ENCODE measurements at regions not wholly inside any gene's neighbourhood (a gene's known extent, or its start where the extent isn't known, plus 50 kb on each side); places are given as distances from the start of the nearest gene placed in this dataset.
A peak's percentile ranks its signal among the peaks of the same experiment; 100 is the strongest.

DNA sequence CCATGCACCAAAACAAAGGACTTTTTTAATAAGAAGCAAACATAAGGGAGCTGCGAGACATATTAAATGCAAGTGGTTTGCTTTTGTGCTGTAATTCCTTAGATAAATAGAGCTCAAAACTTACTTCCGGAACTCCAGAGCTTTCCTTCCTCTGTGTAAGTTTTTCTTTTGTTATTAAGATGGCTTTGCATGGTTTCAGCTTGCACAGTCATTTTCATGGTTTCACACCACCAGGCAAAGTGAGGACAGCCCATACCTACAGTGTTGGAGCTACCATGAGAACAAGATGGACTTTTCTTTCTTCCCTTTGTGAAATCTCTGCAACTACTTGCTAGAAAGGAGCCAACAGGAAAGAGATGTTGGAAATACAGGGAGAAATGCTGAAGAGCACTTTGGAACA is 368.0 kb downstream of the SETD4 start:
- DNase-seq (ENCODE audit: low read depth) = no peak

- DNase-seq (ENCODE audit: low read depth) = no peak
Measured at GRCh38 chr21:35690436-35690835, 369.9 kb downstream of the SETD4 start.

GRCh38 chr21:35686156-35686555 is 374.2 kb downstream of the SETD4 start:
- no peak for DNase-seq (ENCODE audit: low read depth)

DNA sequence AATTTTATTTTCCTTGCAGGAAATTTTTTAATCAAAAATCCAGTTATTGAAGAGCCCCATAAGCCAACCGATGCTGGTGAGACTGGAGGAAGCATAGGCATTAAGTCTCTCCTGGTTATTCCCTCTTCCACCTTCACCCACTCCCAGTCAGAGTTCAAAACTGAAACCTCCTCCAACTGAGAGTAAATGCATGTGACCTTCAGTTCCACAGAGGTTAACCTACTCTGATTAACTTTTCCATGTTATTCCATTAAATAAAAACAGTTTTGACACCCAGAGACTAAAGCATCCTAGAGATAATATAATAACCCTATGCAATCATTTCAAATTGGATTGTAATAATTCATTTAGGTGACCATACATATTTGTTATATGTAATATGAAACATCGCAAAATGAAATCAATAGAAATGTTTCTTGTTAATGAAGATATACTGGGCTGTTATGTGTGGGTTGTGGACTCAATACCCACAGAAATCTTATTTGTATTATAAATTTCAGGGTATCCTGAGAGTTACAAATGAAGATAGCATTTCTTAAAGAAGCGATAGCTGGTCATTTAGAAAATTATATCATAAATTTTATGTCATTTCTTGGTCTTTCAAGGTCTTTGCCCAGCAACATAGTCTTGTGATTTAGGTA is 376.5 kb downstream of the SETD4 start:
- DNase-seq (ENCODE audit: low read depth) = no peak

DNA sequence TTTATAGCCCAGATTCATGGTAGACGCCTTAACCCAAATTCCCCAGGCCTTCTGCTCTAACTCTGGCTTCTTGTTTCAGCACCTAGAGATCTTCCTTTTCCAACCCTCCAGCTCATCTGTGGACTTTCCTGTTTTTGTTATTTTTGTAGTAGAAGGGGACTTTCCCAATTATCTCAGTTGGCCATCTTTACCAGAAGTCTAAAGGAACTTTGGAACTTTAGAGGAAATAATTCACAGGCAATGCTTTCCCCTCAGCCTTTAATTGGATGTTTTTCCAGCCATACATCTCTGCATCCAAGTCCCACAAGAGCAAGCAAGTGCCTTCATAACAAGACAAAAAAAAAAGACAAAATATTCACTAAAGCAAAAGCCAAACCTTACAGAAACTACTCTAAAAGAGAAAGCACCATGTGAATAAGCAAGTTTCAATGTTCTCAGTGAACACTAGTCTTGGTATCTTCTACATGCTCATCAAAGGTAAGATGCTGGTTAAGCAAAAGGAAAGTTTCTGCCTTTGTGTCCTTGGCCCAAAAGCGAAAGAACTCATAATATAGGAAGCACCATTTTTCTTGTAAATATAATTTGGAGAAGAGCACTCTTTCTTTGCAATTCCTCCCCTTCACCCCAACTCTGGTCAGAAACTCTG is 377.3 kb downstream of the SETD4 start:
- no peak for DNase-seq (ENCODE audit: low read depth)

GRCh38 chr21:35681946-35682345 is 378.4 kb downstream of the SETD4 start:
- no peak for DNase-seq (ENCODE audit: low read depth)

DNA sequence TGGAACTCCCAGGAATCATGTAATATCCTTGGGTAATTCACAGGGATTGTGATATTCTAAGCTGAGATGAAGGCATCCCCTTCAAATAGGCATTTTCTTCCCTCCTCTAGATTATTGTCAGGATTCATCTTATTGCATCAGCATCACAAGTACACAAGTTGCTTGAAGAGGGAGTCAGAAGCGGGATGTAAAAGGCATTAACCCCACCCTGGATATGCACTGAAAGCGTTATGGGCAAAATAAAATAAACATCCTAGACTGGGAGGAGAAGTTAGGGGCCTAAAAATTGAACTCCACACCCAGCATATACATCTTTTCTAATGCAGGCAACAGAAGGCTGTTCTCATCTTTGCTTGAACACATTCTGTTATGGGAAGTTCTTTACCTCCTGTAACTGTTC is 381.2 kb downstream of the SETD4 start:
- DNase-seq (ENCODE audit: low read depth) = no peak

GRCh38 chr21:35678393-35678792 is 381.9 kb downstream of the SETD4 start:
- no peak for DNase-seq (ENCODE audit: low read depth)

DNA sequence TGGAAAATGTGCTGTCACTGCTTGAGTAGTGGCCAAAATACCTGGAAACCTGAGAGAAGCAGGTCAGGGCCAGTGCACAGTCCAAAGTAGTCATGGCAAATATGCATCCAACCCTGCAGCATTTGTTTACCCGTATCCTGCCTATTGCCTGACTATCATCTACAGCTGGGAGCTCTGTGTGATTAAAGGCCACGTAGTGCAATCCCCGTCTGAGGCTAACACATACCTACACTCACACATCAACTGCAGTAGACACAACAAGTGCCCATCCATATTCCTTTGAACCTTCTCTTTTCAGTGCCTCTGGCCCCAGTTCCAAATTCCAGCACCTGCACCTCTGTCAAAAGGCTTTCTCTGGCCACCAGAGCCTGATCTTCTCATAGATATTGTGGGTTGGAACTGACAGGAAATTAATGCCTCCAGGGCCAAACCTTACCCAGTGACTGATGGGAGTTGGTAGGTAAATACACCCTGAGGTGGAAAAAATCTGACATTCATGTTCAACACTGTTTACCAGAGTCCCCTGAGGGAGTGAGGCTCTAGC is 383.0 kb downstream of the SETD4 start:
- no peak for DNase-seq (ENCODE audit: low read depth)

- DNase-seq (ENCODE audit: low read depth) = no peak
Measured at GRCh38 chr21:35674895-35675470, 385.3 kb downstream of the SETD4 start.

DNA sequence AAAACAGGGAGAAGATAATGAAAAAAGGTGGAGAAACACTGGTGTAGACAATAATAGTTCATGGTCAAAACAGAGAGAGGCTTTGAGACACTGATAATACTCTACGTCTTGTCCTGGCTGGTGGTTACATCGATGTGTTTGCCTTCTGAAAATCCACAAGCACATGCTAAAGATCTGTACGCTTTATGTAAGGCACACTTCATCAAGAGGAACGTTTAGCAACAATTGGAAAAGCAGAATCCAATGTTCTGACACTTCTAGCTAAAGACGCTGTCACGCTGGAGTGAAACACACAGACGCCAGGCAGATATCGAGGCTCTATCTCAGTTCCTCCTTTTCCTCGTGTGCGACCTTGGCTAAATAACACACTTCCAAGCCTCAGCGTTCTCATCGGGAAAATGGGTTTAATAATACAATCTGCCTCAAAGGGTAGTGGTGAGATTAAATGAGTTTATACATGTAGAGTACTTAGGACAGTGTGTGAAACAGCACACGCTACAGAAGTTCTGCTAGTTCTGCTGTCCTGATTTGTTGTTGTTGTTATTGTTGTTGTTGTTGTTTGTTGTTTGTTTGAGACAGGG is 386.1 kb downstream of the SETD4 start:
- no peak for DNase-seq (ENCODE audit: low read depth)

DNA sequence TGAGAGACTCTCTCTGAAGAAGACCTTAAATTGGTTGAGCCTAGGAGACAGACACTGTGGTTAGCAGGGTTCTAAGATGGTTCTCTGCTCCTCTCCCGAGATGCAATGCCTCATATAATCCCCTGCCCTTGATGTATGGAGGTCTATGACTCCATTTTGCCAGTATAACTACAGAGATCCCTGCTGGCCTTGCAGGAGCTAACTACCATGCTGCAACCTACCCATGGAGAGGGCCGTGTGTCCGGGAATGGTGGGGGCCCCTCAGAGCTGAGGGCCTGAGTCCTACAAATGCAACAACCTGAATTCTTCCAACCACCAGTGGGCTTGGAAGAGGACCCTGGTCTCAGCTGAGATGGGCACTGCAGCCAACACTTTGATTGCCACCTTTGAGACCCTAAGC is 388.0 kb downstream of the SETD4 start:
- DNase-seq (ENCODE audit: low read depth) = no peak

DNA sequence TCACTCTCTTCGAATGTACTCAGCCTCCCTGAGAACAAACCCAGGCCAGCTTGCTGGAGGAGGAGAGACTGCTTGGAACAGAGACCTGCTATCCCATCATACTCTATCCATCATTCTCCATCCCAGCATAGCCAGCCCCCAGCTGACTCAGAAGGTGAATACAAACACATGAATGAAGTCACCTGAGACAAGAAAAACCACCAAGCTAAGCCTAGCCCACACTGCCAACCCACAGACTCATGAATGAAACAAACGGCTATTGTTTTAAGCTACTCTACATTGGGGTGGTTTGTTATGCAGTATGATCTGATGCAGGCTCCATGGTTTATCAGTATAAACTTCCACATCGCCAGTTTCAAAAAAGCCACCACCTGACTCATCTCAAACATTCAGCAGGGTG is 395.6 kb downstream of the SETD4 start:
- no peak for DNase-seq (ENCODE audit: low read depth)

DNA sequence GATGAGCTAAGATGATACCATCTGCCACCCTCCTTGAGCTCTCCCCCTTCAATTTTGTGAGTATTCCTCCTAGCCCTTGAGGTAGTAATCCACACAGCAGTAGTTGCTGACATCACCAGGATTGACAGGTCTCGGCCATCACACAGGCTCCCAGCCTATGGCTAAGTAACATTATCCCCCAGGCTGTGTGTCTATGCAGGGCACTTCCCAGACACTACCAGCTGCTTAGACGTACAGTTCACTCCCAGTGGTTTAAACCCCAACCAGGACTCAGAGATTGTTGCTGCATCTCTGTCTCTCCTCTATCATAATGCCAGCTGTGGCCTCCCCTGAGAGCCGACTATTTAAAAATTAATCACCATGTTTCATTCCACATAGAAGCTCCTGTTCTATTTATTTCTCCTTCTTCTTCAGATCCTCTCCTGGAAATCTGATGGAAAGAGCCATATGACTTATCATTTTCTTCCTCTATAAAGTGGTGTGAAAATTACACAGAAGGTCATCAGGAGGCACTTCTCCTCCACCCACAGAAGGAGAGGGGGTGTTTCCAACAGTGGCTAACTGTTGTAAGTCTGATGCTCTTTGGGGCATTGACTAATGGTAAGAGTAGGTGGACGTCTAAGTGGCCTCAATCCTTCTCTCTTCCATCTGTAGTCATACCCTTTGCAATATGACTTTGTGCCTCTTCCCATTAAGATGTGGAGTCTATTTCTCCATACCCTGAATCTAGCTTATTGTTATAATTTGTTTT is 396.3 kb downstream of the SETD4 start:
- no peak for DNase-seq (ENCODE audit: low read depth)

DNA sequence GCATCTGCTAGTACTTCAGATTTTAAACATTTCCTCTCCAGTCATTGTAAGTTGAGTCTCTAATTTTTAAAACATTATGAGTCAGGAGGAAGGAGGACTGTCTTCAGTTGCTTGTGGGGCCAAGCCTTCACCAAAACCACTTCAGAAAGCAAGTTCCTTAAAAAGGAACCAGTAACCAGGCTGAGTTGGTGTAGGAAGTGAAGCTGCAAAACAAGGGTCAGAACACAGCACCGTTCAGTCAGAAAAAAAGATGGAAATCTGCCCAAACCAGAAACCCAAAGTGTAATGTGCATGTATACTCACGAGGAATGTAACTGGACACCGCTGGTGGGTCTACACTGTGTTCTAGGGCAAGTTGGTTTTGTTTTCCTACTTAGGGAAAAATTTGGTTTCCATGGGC is 402.1 kb downstream of the SETD4 start:
- peak; percentile 62 for DNase-seq (ENCODE audit: low read depth)

DNA sequence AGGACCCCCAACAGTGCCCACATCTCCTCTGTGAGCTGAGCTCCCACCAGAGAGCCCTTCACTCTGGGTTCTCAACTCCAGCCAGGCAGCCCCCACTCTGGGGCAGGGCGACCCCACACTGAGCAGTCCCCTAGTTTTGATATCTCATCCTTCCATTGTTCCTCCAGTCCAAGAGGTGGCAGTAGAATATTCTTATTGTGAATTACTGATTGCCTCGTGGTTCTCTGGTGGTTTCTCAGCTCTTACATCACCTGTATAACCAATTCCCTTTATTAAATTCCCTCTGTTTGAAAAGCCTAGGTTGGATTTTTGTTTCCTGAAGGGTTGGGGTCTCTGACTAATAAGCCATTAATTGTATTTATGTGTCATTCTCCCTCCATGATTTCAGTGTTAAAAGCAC is 407.5 kb downstream of the SETD4 start:
- no peak for DNase-seq (ENCODE audit: low read depth)

DNA sequence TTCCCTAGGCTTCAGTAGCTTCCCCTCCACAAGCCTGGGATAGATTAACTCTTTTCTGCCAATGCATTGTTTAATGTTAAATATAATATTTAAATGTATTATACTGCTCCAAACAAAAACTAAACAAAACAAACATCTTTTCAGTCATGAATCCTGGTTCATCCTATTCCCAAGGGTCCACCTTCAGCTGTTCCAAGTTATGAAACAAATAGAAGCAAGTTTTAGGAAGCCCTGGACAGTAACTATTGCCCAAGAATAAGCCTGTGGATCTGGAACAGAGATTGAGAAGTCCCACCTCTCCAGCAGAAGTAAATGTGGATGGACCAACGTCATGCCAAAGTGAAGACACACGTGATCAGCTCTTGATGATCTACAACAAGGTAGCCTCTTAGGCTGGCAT is 408.1 kb downstream of the SETD4 start:
- no peak for DNase-seq (ENCODE audit: low read depth)

GRCh38 chr21:35651196-35651595 is 409.1 kb downstream of the SETD4 start:
- DNase-seq (ENCODE audit: low read depth) = no peak

GRCh38 chr21:35649186-35649585 is 411.1 kb downstream of the SETD4 start:
- DNase-seq (ENCODE audit: low read depth) = no peak

DNA sequence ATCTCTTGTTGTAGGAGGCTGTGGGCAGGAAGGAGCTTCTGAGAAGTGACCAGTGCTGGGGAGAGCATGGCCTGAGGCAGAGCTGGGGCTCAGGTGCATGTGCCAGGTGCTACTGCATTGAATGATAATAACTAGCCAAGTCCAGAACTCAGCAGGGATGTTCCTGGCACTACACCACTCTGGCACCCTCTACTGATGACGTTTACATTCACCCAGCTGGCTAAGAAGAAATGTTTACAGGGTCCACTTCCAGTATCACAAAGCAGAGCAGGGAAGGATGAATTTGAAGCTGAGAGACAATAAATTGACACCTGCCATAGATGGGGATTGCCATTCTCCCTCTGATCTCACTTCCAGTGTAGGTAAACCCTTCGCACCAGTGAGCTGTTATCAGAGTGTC is 411.8 kb downstream of the SETD4 start:
- DNase-seq (ENCODE audit: low read depth) = no peak

GRCh38 chr21:35646606-35647005 is 413.7 kb downstream of the SETD4 start:
- DNase-seq (ENCODE audit: low read depth) = no peak

GRCh38 chr21:35645991-35646390 is 414.3 kb downstream of the SETD4 start:
- DNase-seq (ENCODE audit: low read depth) = no peak
